CD4-positive, alpha-beta T cell (primary cell): ENCODE measurements at regions not wholly inside any gene's neighbourhood (a gene's known extent, or its start where the extent isn't known, plus 50 kb on each side); places are given as distances from the start of the nearest gene placed in this dataset.

ENCODE experiments used
- ATAC-seq: fragments of 200-7000 bp; cut with Tn5 transposase; one replicate; pipeline ENCODE4 v1.10.0; 2022; ENCODE audit warnings: mild to moderate bottlenecking; ENCODE audit not compliant: poor library complexity
- CTCF ChIA-PET: fragments of 350-600 bp; sonication (Branson Sonifier 250); formaldehyde crosslinking; loops from one replicate; lab custom pipeline; 2021; ENCODE audit warnings: antibody characterized with exemption, inconsistent platforms; lab: Charles Lee
- POLR2A ChIA-PET: fragments of 350-600 bp; sonication (Branson Sonifier 250); formaldehyde crosslinking; loops from one replicate; lab custom pipeline; 2021; ENCODE audit warnings: antibody characterized with exemption, inconsistent platforms; lab: Charles Lee
- DNase-seq, 14 experiments: peaks; one replicate each; pipeline ENCODE4 v3.0.0-alpha.2; 2013 to 2020; ENCODE audit warnings: mixed read lengths in 2 of 14
- H3K27ac ChIP-seq, 2 donors: one replicate each; pipeline versions ENCODE4 v1.5.1 to v1.7.0; 2013; ENCODE audit warnings: low read length in 2 of 2, low read depth in 1 of 2, mild to moderate bottlenecking in 1 of 2
- H3K27me3 ChIP-seq, 2 experiments: 1 replicate in 1 of 2; 2 replicates in 1 of 2; pipeline versions ENCODE4 v1.6.1 to v1.7.0; 2013; ENCODE audit warnings: low read length in 2 of 2, control low read depth in 1 of 2, mild to moderate bottlenecking in 1 of 2, moderate library complexity in 1 of 2; ENCODE audit not compliant: insufficient read depth in 2 of 2, control insufficient read depth in 1 of 2
- H3K36me3 ChIP-seq: one replicate; pipeline ENCODE4 v1.6.1; 2013; ENCODE audit warnings: low read length, control low read depth; ENCODE audit not compliant: insufficient read depth
- H3K4me1 ChIP-seq: one replicate; pipeline ENCODE4 v1.6.1; 2013; ENCODE audit warnings: low read length, control low read depth; ENCODE audit not compliant: insufficient read depth
- H3K4me3 ChIP-seq: one replicate; pipeline ENCODE4 v1.5.1; 2013; ENCODE audit warnings: mild to moderate bottlenecking, low read length, moderate library complexity
- H3K9me3 ChIP-seq, 2 experiments: 1 replicate in 1 of 2; 2 replicates in 1 of 2; pipeline versions ENCODE4 v1.6.1 to v1.7.0; 2013; ENCODE audit warnings: low read length in 2 of 2, mild to moderate bottlenecking in 2 of 2, control low read depth in 1 of 2, moderate library complexity in 1 of 2; ENCODE audit not compliant: control insufficient read depth in 1 of 2, insufficient read depth in 1 of 2
- H3K27ac Mint-ChIP-seq: one replicate; pipeline ENCODE4 v1.8.0; 2020; ENCODE audit warnings: mixed read lengths
- H3K27me3 Mint-ChIP-seq: one replicate; pipeline ENCODE4 v1.8.0; 2021; ENCODE audit warnings: mixed read lengths
- H3K36me3 Mint-ChIP-seq: one replicate; pipeline ENCODE4 v1.8.0; 2021; ENCODE audit warnings: low read depth, mixed read lengths
- H3K4me1 Mint-ChIP-seq: one replicate; pipeline ENCODE4 v1.8.0; 2021; ENCODE audit warnings: low read depth, mixed read lengths
- H3K4me3 Mint-ChIP-seq: one replicate; pipeline ENCODE4 v1.8.0; 2020; ENCODE audit warnings: mild to moderate bottlenecking, mixed read lengths
- H3K9me3 Mint-ChIP-seq: one replicate; pipeline ENCODE4 v1.8.0; 2020; ENCODE audit warnings: mixed read lengths
- intact Hi-C, 2 experiments: fragments of 100-400 bp; cut with DNase I in 1 of 2; cut with micrococcal nuclease in 1 of 2; formaldehyde crosslinking; loops; one replicate each; pipeline versions ENCODE4 v1.15.1 to v1.9.0; 2023 to 2025; cut with DNase I, micrococcal nuclease
- TF ChIP-seq, protein P1 (sequence below): fragments of 200-600 bp; IDR thresholded peaks from one replicate; pipeline ENCODE4 v1.8.0; 2022; ENCODE audit warnings: antibody characterized with exemption, mild to moderate bottlenecking

DNA sequence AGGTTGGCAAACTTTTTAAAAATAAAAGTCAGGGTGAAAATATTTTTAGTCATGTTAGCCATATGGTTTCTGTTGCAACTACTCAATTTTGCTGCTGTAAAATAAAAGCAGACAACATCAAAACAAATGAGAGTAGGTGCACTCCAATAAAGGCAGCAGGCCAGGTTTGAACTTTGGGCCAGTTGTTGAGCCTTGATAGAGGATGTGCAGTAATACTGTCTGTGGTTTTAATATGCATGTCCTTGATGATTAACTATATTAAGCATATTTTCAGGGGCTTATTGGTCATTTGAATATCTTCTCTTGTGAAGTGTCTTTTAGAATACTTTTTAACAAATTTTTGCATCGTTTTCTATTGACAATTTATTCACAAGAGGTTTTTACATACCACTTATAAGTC lies 1399.9 kb upstream of the B3GALT2 start:
- Mint-ChIP-seq H3K27me3 (no peaks in the 10 kb centered on the region), H3K27ac (no peak overlapping the region), H3K4me1 (no peaks in the 10 kb centered on the region), H3K4me3 (no peak overlapping the region), H3K36me3 (no peaks in the 10 kb centered on the region), H3K9me3 (no peaks in the 10 kb centered on the region)
- H3K4me3 ChIP-seq: no peak overlapping the region
- DNase-seq: no peak
- H3K27me3 ChIP-seq: no peaks in the 10 kb centered on the region
- no peak overlapping the region for H3K27ac ChIP-seq
- H3K36me3 ChIP-seq: no peaks in the 10 kb centered on the region
- H3K4me1 ChIP-seq: no peaks in the 10 kb centered on the region
- H3K9me3 ChIP-seq: no peaks in the 10 kb centered on the region
- TF ChIP-seq, protein P1, sequence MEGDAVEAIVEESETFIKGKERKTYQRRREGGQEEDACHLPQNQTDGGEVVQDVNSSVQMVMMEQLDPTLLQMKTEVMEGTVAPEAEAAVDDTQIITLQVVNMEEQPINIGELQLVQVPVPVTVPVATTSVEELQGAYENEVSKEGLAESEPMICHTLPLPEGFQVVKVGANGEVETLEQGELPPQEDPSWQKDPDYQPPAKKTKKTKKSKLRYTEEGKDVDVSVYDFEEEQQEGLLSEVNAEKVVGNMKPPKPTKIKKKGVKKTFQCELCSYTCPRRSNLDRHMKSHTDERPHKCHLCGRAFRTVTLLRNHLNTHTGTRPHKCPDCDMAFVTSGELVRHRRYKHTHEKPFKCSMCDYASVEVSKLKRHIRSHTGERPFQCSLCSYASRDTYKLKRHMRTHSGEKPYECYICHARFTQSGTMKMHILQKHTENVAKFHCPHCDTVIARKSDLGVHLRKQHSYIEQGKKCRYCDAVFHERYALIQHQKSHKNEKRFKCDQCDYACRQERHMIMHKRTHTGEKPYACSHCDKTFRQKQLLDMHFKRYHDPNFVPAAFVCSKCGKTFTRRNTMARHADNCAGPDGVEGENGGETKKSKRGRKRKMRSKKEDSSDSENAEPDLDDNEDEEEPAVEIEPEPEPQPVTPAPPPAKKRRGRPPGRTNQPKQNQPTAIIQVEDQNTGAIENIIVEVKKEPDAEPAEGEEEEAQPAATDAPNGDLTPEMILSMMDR: no peak
- CTCF ChIA-PET: no interaction called here
- intact Hi-C loops: no loop called here
- ATAC-seq: no peak
- POLR2A ChIA-PET: no interaction called here

GRCh38 chr1:194584052-194584451 lies 1397.6 kb upstream of the B3GALT2 start:
- Histone ChIP-seq H3K36me3 (no peaks in the 10 kb centered on the region), H3K27ac (no peak overlapping the region), H3K9me3 (no peaks in the 10 kb centered on the region), H3K27me3 (no peaks in the 10 kb centered on the region), H3K4me1 (no peaks in the 10 kb centered on the region), H3K4me3 (no peak overlapping the region)
- Mint-ChIP-seq H3K36me3 (no peaks in the 10 kb centered on the region), H3K4me1 (no peaks in the 10 kb centered on the region), H3K9me3 (no peaks in the 10 kb centered on the region), H3K4me3 (no peak overlapping the region), H3K27me3 (no peaks in the 10 kb centered on the region), H3K27ac (no peak overlapping the region)
- ATAC-seq: no peak
- TF ChIP-seq, protein P1: no peak
- intact Hi-C loops: no loop called here
- CTCF ChIA-PET: no interaction called here
- no peak for DNase-seq
- POLR2A ChIA-PET: no interaction called here

GRCh38 chr1:194570476-194570875 lies 1384.1 kb upstream of the B3GALT2 start:
- no peaks in the 10 kb centered on the region for H3K9me3 ChIP-seq
- POLR2A ChIA-PET: no interaction called here
- no peaks in the 10 kb centered on the region for H3K27me3 ChIP-seq
- no peak overlapping the region for H3K27ac ChIP-seq
- intact Hi-C loops: no loop called here
- TF ChIP-seq, protein P1: no peak
- Mint-ChIP-seq H3K9me3 (no peaks in the 10 kb centered on the region), H3K4me1 (no peaks in the 10 kb centered on the region), H3K4me3 (no peak overlapping the region), H3K36me3 (no peaks in the 10 kb centered on the region), H3K27ac (no peak overlapping the region), H3K27me3 (no peaks in the 10 kb centered on the region)
- no peak for ATAC-seq
- DNase-seq: no peak
- H3K4me1 ChIP-seq: no peaks in the 10 kb centered on the region
- H3K36me3 ChIP-seq: no peaks in the 10 kb centered on the region
- CTCF ChIA-PET: no interaction called here
- H3K4me3 ChIP-seq: no peak overlapping the region
